ENCODE measurements at regions not wholly inside any gene's neighbourhood (a gene's known extent, or its start where the extent isn't known, plus 50 kb on each side); places are given as distances from the start of the nearest gene placed in this dataset.

DNA sequence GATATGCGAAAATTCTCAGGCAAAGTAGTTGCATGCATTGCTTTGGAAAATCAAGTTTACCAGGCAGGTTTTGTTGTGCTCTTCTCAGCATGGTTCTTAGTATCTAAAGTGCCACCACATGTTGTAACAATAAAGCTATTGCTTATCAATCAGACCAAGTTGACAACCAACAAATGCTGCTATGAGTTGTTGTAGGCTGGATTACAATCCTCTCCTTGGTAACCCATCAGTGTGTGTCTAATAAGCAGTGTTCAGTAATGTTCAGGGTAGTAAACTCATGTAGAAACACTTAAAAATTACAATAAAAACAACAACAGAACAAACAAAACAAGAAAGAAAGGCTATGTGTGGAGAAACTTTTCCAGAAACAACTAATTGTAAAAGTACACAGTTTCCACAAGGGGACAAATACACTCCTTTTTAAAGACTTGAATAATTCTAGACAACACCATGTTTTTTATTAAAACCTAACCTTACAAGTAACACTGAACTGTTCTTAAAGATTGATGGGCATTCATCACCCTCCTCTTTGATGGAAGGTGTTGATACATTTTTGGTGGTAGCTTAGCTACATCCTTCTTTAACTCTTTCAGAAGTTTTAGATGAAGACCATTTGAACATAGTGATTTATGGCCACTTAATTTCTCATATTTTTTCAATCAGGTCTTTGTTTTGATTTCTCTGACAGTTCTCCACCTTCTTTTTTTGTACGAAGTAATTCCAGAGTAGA, 370.9 kb upstream of the SEMA3A start:
- H3K9me3 Mint-ChIP-seq, result no peaks in the 10 kb centered on the region
- Histone ChIP-seq H4K20me1 (replicated peaks; ENCODE audit: insufficient read depth) (no peaks in the 10 kb centered on the region), H3K9me2 (ENCODE audit: insufficient read depth) (no peaks in the 10 kb centered on the region), H3K4me3 (no peak overlapping the region), H3K79me2 (replicated peaks; ENCODE audit: insufficient read depth) (no peaks in the 10 kb centered on the region), H3K27ac (ENCODE audit: low read depth) (no peak overlapping the region), H3F3A (replicated peaks; ENCODE audit: low read depth) (no peaks in the 10 kb centered on the region), H2AFZ (peak overlapping the region; percentile 20; the same call in 1 of the 2 replicates), H3K36me3 (ENCODE audit: insufficient read depth) (no peaks in the 10 kb centered on the region), H3K4me1 (ENCODE audit: insufficient read depth) (peaks cover 3% of the 10 kb centered on the region), H3K27me3 (ENCODE audit: insufficient read depth) (no peaks in the 10 kb centered on the region), H3K4me2 (no peak overlapping the region)
- no peaks in the 10 kb centered on the region for H3K36me3 Mint-ChIP-seq (ENCODE audit: low read depth)
- ATAC-seq (no peak), DNase-seq (ENCODE audit: low spot score) (no peak)
- TF ChIP-seq STAT1 (IDR thresholded peaks at IDR 0.05; ENCODE audit: unreplicated experiment) (no peak), ZNF114 (CRISPR knock-in tag; IDR thresholded peaks at IDR 0.05) (no peak), POLR2AphosphoS5 (IDR thresholded peaks at IDR 0.05; ENCODE audit: low read depth) (no peak), NANOG (IDR thresholded peaks at IDR 0.05; ENCODE audit: borderline replicate concordance) (no peak), EZH2phosphoT487 (IDR thresholded peaks at IDR 0.05; ENCODE audit: unreplicated experiment) (no peak), CREB1 (CRISPR knock-in tag; IDR thresholded peaks at IDR 0.05; ENCODE audit: low read depth) (no peak), EZH2 (IDR thresholded peaks at IDR 0.05; ENCODE audit: low read depth, unreplicated experiment) (no peak), JUNB (IDR thresholded peaks at IDR 0.05; ENCODE audit: unreplicated experiment) (no peak)
- TF ChIP-seq, protein P1, sequence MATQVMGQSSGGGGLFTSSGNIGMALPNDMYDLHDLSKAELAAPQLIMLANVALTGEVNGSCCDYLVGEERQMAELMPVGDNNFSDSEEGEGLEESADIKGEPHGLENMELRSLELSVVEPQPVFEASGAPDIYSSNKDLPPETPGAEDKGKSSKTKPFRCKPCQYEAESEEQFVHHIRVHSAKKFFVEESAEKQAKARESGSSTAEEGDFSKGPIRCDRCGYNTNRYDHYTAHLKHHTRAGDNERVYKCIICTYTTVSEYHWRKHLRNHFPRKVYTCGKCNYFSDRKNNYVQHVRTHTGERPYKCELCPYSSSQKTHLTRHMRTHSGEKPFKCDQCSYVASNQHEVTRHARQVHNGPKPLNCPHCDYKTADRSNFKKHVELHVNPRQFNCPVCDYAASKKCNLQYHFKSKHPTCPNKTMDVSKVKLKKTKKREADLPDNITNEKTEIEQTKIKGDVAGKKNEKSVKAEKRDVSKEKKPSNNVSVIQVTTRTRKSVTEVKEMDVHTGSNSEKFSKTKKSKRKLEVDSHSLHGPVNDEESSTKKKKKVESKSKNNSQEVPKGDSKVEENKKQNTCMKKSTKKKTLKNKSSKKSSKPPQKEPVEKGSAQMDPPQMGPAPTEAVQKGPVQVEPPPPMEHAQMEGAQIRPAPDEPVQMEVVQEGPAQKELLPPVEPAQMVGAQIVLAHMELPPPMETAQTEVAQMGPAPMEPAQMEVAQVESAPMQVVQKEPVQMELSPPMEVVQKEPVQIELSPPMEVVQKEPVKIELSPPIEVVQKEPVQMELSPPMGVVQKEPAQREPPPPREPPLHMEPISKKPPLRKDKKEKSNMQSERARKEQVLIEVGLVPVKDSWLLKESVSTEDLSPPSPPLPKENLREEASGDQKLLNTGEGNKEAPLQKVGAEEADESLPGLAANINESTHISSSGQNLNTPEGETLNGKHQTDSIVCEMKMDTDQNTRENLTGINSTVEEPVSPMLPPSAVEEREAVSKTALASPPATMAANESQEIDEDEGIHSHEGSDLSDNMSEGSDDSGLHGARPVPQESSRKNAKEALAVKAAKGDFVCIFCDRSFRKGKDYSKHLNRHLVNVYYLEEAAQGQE (IDR thresholded peaks at IDR 0.05; ENCODE audit: unreplicated experiment), result no peak
- TF ChIP-seq, protein P2, sequence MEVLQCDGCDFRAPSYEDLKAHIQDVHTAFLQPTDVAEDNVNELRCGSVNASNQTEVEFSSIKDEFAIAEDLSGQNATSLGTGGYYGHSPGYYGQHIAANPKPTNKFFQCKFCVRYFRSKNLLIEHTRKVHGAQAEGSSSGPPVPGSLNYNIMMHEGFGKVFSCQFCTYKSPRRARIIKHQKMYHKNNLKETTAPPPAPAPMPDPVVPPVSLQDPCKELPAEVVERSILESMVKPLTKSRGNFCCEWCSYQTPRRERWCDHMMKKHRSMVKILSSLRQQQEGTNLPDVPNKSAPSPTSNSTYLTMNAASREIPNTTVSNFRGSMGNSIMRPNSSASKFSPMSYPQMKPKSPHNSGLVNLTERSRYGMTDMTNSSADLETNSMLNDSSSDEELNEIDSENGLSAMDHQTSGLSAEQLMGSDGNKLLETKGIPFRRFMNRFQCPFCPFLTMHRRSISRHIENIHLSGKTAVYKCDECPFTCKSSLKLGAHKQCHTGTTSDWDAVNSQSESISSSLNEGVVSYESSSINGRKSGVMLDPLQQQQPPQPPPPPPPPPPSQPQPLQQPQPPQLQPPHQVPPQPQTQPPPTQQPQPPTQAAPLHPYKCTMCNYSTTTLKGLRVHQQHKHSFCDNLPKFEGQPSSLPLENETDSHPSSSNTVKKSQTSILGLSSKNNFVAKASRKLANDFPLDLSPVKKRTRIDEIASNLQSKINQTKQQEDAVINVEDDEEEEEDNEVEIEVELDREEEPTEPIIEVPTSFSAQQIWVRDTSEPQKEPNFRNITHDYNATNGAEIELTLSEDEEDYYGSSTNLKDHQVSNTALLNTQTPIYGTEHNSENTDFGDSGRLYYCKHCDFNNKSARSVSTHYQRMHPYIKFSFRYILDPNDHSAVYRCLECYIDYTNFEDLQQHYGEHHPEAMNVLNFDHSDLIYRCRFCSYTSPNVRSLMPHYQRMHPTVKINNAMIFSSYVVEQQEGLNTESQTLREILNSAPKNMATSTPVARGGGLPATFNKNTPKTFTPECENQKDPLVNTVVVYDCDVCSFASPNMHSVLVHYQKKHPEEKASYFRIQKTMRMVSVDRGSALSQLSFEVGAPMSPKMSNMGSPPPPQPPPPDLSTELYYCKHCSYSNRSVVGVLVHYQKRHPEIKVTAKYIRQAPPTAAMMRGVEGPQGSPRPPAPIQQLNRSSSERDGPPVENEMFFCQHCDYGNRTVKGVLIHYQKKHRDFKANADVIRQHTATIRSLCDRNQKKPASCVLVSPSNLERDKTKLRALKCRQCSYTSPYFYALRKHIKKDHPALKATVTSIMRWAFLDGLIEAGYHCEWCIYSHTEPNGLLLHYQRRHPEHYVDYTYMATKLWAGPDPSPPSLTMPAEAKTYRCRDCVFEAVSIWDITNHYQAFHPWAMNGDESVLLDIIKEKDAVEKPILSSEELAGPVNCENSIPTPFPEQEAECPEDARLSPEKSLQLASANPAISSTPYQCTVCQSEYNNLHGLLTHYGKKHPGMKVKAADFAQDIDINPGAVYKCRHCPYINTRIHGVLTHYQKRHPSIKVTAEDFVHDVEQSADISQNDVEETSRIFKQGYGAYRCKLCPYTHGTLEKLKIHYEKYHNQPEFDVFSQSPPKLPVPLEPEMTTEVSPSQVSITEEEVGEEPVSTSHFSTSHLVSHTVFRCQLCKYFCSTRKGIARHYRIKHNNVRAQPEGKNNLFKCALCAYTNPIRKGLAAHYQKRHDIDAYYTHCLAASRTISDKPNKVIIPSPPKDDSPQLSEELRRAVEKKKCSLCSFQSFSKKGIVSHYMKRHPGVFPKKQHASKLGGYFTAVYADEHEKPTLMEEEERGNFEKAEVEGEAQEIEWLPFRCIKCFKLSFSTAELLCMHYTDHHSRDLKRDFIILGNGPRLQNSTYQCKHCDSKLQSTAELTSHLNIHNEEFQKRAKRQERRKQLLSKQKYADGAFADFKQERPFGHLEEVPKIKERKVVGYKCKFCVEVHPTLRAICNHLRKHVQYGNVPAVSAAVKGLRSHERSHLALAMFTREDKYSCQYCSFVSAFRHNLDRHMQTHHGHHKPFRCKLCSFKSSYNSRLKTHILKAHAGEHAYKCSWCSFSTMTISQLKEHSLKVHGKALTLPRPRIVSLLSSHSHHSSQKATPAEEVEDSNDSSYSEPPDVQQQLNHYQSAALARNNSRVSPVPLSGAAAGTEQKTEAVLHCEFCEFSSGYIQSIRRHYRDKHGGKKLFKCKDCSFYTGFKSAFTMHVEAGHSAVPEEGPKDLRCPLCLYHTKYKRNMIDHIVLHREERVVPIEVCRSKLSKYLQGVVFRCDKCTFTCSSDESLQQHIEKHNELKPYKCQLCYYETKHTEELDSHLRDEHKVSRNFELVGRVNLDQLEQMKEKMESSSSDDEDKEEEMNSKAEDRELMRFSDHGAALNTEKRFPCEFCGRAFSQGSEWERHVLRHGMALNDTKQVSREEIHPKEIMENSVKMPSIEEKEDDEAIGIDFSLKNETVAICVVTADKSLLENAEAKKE (CRISPR knock-in tag; IDR thresholded peaks at IDR 0.05), result no peak
- TF ChIP-seq, protein P3, sequence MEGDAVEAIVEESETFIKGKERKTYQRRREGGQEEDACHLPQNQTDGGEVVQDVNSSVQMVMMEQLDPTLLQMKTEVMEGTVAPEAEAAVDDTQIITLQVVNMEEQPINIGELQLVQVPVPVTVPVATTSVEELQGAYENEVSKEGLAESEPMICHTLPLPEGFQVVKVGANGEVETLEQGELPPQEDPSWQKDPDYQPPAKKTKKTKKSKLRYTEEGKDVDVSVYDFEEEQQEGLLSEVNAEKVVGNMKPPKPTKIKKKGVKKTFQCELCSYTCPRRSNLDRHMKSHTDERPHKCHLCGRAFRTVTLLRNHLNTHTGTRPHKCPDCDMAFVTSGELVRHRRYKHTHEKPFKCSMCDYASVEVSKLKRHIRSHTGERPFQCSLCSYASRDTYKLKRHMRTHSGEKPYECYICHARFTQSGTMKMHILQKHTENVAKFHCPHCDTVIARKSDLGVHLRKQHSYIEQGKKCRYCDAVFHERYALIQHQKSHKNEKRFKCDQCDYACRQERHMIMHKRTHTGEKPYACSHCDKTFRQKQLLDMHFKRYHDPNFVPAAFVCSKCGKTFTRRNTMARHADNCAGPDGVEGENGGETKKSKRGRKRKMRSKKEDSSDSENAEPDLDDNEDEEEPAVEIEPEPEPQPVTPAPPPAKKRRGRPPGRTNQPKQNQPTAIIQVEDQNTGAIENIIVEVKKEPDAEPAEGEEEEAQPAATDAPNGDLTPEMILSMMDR (conservative IDR thresholded peaks at IDR 0.05; ENCODE audit: low read depth in 2 of 2), result no peak
- TF ChIP-seq, protein P4, sequence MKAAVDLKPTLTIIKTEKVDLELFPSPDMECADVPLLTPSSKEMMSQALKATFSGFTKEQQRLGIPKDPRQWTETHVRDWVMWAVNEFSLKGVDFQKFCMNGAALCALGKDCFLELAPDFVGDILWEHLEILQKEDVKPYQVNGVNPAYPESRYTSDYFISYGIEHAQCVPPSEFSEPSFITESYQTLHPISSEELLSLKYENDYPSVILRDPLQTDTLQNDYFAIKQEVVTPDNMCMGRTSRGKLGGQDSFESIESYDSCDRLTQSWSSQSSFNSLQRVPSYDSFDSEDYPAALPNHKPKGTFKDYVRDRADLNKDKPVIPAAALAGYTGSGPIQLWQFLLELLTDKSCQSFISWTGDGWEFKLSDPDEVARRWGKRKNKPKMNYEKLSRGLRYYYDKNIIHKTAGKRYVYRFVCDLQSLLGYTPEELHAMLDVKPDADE (IDR thresholded peaks at IDR 0.05), result no peak
- no peak overlapping the region for H3K27ac Mint-ChIP-seq
- H3K27me3 Mint-ChIP-seq (ENCODE audit: insufficient read depth, low read depth, poor library complexity), result no peaks in the 10 kb centered on the region
- peaks cover 2% of the 10 kb centered on the region; the same call in 1 of the 3 replicates for H3K4me1 Mint-ChIP-seq
- H3K4me3 Mint-ChIP-seq, result no peak overlapping the region

Measured in GM23338 (cell line).